Endothelial cell of umbilical vein (primary cell): ENCODE measurements at regions not wholly inside any gene's neighbourhood (a gene's known extent, or its start where the extent isn't known, plus 50 kb on each side); places are given as distances from the start of the nearest gene placed in this dataset.

Experiments
- BruUV-seq: library from RNA; stranded (reverse); fragments of 400-500 nt; replicated peaks from 2 replicates; lab custom pipeline; 2021; lab: Mats Ljungman, UMichigan
- CTCF ChIA-PET: fragments of 300-600, 350-600 bp; sonication (Branson Sonifier 250); formaldehyde crosslinking; loops from one replicate; lab custom pipeline; 2021; ENCODE audit warnings: antibody characterized with exemption, inconsistent platforms; lab: Charles Lee
- POLR2A ChIA-PET: fragments of 300-600, 350-600 bp; sonication (Branson Sonifier 250); formaldehyde crosslinking; loops from one replicate; lab custom pipeline; 2021; ENCODE audit warnings: antibody characterized with exemption, inconsistent platforms; lab: Charles Lee
- DNase-seq: peaks from one replicate; pipeline ENCODE4 v3.0.0-alpha.2; 2011; ENCODE audit warnings: low read depth, low spot score
- FAIRE-seq: peaks from 2 replicates; lab custom pipeline; 2011; peaks lifted over from hg19 to GRCh38; lab: Jason Lieb, UNC
- H2AFZ ChIP-seq: 2 replicates; pipeline ENCODE4 v1.6.0; 2012; ENCODE audit warnings: low read depth, low read length, control low read depth, inconsistent platforms
- H3K27ac ChIP-seq: 2 replicates; pipeline ENCODE4 v1.5.1; 2011; ENCODE audit warnings: low read depth, mild to moderate bottlenecking, control low read depth, low read length, moderate library complexity; ENCODE audit not compliant: insufficient read depth
- H3K27me3 ChIP-seq, 2 experiments: 2 replicates each; pipeline versions ENCODE4 v1.6.0 to v1.6.1; 2011; ENCODE audit warnings: low read length in 2 of 2, mixed read lengths in 1 of 2; ENCODE audit not compliant: control insufficient read depth in 2 of 2, insufficient read depth in 2 of 2
- H3K36me3 ChIP-seq, 2 experiments: 2 replicates in 1 of 2; 3 replicates in 1 of 2; pipeline ENCODE4 v1.5.1; 2011; ENCODE audit warnings: low read length in 2 of 2, mild to moderate bottlenecking in 1 of 2, moderate library complexity in 1 of 2; ENCODE audit not compliant: control insufficient read depth in 2 of 2, insufficient read depth in 2 of 2; ENCODE audit errors: extremely low read depth in 1 of 2
- H3K4me1 ChIP-seq: 3 replicates; pipeline ENCODE4 v1.5.1; 2011; ENCODE audit warnings: mild to moderate bottlenecking, low read length; ENCODE audit not compliant: control insufficient read depth, insufficient read depth; ENCODE audit errors: extremely low read depth
- H3K4me2 ChIP-seq: 2 replicates; pipeline ENCODE4 v1.6.1; 2011; ENCODE audit warnings: low read length, control low read depth, mixed read lengths; ENCODE audit not compliant: insufficient read depth
- H3K4me3 ChIP-seq, 3 experiments: fragments of 200-600 bp in 1 of 3; sonication (generic), shearing (Covaris generic) in 1 of 3; replicated peaks in 1 of 3; 2 replicates each; pipeline ENCODE4 v1.5.1; 2011 to 2016; ENCODE audit warnings: control low read depth in 3 of 3, low read length in 3 of 3, mild to moderate bottlenecking in 2 of 3, inconsistent platforms in 1 of 3, low read depth in 1 of 3, moderate library complexity in 1 of 3; ENCODE audit not compliant: insufficient read depth in 1 of 3
- H3K79me2 ChIP-seq: 2 replicates; pipeline ENCODE4 v1.6.0; 2012; ENCODE audit warnings: low read length, inconsistent platforms; ENCODE audit not compliant: control insufficient read depth, insufficient read depth
- H3K9ac ChIP-seq: replicated peaks from 2 replicates; pipeline ENCODE3; 2011; ENCODE audit warnings: low read length, control low read depth; ENCODE audit not compliant: insufficient read depth; ENCODE audit errors: extremely low read depth
- H3K9me1 ChIP-seq: replicated peaks from 3 replicates; pipeline ENCODE4 v1.6.0; 2011; ENCODE audit warnings: mild to moderate bottlenecking, low read length; ENCODE audit not compliant: control insufficient read depth, insufficient read depth; ENCODE audit errors: extremely low read depth
- H3K9me3 ChIP-seq: replicated peaks from 2 replicates; pipeline ENCODE4 v1.5.1; 2012; ENCODE audit warnings: low read length, inconsistent platforms; ENCODE audit not compliant: control insufficient read depth, insufficient read depth
- H4K20me1 ChIP-seq: replicated peaks from 2 replicates; pipeline ENCODE3; 2011; ENCODE audit warnings: mild to moderate bottlenecking, low read length; ENCODE audit not compliant: control insufficient read depth, insufficient read depth; ENCODE audit errors: extremely low read depth
- CTCF ChIP-seq, 2 donors: IDR thresholded peaks; 1 replicate in 1 of 2; 2 replicates in 1 of 2; pipeline ENCODE4 v1.5.1; 2011; ENCODE audit warnings: low read length in 2 of 2, mild to moderate bottlenecking in 2 of 2, moderate library complexity in 2 of 2, control low read depth in 1 of 2, inconsistent platforms in 1 of 2, low read depth in 1 of 2; ENCODE audit not compliant: insufficient read depth in 1 of 2; ENCODE audit errors: extremely low read depth in 1 of 2
- FOS ChIP-seq: IDR thresholded peaks from 2 replicates; pipeline ENCODE4 v1.6.1; 2011; ENCODE audit warnings: mild to moderate bottlenecking, low read length, moderate library complexity, borderline replicate concordance; ENCODE audit not compliant: insufficient read depth
- JUN ChIP-seq: IDR thresholded peaks from 2 replicates; pipeline ENCODE4 v1.6.1; 2011; ENCODE audit warnings: borderline replicate concordance, low read depth; ENCODE audit not compliant: insufficient read length, insufficient read depth
- MAX ChIP-seq: IDR thresholded peaks from 2 replicates; pipeline ENCODE4 v1.6.1; 2011; ENCODE audit not compliant: insufficient read depth, insufficient read length
- MYC ChIP-seq: IDR thresholded peaks from one replicate; pipeline ENCODE4 v1.6.1; 2011; ENCODE audit warnings: mild to moderate bottlenecking, low read depth, low read length
- POLR2A ChIP-seq: IDR thresholded peaks from 2 replicates; pipeline ENCODE4 v1.6.1; 2012; ENCODE audit warnings: low read depth, mild to moderate bottlenecking, control low read depth, low read length
- dilution Hi-C: fragments of 300-500 bp; cut with MboI; formaldehyde crosslinking; loops from one replicate; pipeline ENCODE4 v1.15.0; 2019; ENCODE audit warnings: low sequenced_read_pairs; ENCODE audit not compliant: extremely low pct_ligation_motif_present
- intact Hi-C: fragments of 100-400 bp; cut with micrococcal nuclease; formaldehyde crosslinking; loops from one replicate; pipeline ENCODE4 v1.10.0; 2022

GRCh38 chr2:9749546-9750223 lies 93.6 kb upstream of the TAF1B start:
- POLR2A ChIA-PET: no interaction called here
- H3K79me2 ChIP-seq: no peaks in the 10 kb centered on the region
- no peak overlapping the region for H3K4me3 ChIP-seq
- dilution Hi-C loops: no loop called here
- CTCF ChIA-PET: interaction anchor here (0.8 to 5.9 kb wide), 2 partner anchors 21 to 37 kb away, joined by 5 to 29 read pairs; no protein-coding TSS in a partner anchor
- H2AFZ ChIP-seq: no peak overlapping the region
- no peaks in the 10 kb centered on the region for H3K9me1 ChIP-seq
- H4K20me1 ChIP-seq: no peaks in the 10 kb centered on the region
- no TSS peak for BruUV-seq
- no peak for FAIRE-seq
- H3K9ac ChIP-seq: no peak overlapping the region
- no peaks in the 10 kb centered on the region for H3K9me3 ChIP-seq
- H3K36me3 ChIP-seq: no peaks in the 10 kb centered on the region
- no peak overlapping the region for H3K4me2 ChIP-seq
- intact Hi-C loops: loop anchor here (5.0 kb wide), 1 partner anchor 57 kb away; no protein-coding TSS in a partner anchor
- H3K27me3 ChIP-seq: no peaks in the 10 kb centered on the region
- H3K27ac ChIP-seq: no peak overlapping the region
- TF ChIP-seq MAX: no peak
- no peak for TF ChIP-seq JUN
- no peak for TF ChIP-seq POLR2A
- no peak for TF ChIP-seq FOS
- TF ChIP-seq CTCF (IDR thresholded peaks at IDR 0.05; ENCODE audit: extremely low read depth in 1 of 2, insufficient read depth in 1 of 2, low read depth in 1 of 2, low read length in 2 of 2): no peak
- TF ChIP-seq MYC: no peak
- DNase-seq: no peak
- peaks cover 7% of the 10 kb centered on the region for H3K4me1 ChIP-seq
